NCI-H1092 treated with DMSO at 0.1 percent for 48 hours (cell line): ENCODE measurements at regions not wholly inside any gene's neighbourhood (a gene's known extent, or its start where the extent isn't known, plus 50 kb on each side); places are given as distances from the start of the nearest gene placed in this dataset.
A peak's percentile ranks its signal among the peaks of the same experiment; 100 is the strongest.

ENCODE experiments used
- DNase-seq: peaks from one replicate; lab custom pipeline; 2025; lab: John Stamatoyannopoulos, UW

DNA sequence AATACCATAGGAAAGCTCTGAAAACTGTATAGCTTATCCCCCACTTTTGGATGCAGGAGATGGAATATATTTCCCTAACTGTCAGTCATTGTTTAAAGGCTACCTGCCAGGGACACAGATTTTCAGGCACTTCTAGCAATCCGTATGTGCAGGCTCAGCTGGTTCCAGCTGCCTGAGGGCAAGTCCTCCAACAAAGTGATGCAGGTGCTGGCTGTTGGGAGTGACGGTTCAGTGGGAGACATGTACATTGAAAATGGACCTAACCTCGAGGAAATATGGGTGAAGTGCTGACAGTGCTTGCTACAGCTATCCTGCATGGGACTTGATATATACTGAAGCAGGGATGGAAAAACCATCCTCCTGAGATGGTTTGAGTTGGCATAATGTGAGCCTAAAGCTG lies 153.1 kb upstream of the GAP43 start:
- DNase-seq = peak; percentile 65

DNA sequence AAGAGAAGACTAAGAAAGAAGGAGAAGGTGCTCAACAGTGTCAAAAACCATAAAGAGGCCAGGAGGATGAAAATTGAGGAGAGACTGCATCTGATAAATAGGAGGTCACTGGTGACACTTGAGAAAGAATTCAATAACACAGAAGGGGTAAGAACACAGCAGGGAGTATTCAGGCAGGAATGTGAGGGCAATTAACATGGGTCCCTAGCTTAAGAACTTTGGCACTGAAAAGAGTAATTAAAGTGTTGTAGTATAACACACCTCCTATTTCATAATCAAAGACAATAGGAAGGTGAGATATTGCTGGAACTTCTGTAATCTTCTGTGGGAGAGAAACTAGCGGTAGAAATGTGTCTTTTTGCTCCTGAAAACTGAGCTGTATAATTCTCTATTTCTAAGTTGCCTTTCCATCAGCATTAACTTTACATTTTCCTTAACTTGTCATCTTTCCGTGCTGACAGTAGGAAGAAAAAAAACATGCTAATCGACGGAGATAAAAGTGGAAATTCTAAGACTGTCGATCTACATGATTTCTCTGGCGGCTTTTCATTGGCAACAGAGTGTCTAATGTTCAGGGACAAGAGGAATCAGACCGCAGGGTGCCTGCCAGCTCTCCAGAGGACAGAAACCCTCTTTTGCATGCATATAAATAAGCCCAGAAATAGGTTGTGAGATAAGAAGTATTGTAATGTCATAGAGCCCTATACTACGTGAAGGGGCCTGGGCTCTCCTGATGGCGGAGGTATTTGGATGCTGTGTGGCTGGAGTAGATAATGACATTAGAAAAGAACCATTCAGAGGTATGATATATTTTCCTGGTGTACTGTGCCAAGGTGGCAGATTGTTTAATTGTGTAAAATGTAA lies 147.9 kb upstream of the GAP43 start:
- DNase-seq = no peak

DNA sequence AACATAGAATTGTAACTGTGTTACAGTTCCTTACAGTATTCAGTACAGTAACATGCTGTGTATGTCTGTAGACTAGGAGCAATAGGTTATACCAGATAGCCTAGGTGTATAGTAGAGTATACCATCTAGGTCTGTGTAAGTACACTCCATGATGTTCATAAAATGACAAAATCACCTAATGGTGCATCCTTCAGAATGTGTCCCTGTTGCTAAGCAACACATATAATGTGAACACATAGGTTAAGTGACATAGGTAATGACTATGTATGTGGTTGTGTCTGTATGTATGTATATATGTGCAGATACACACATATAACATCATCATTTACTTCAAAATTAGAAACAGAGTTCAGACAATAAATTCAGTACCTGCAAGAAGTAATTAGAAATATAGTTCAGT lies 146.8 kb upstream of the GAP43 start:
- DNase-seq = no peak

GRCh38 chr3:115478359-115478758 lies 145.0 kb upstream of the GAP43 start:
- DNase-seq = no peak

GRCh38 chr3:115486880-115487279 lies 136.4 kb upstream of the GAP43 start:
- DNase-seq = no peak

GRCh38 chr3:115487968-115488367 lies 135.3 kb upstream of the GAP43 start:
- no peak for DNase-seq

GRCh38 chr3:115488409-115488808 lies 134.9 kb upstream of the GAP43 start:
- DNase-seq = no peak

GRCh38 chr3:115494826-115495225 lies 128.5 kb upstream of the GAP43 start:
- DNase-seq = no peak

DNA sequence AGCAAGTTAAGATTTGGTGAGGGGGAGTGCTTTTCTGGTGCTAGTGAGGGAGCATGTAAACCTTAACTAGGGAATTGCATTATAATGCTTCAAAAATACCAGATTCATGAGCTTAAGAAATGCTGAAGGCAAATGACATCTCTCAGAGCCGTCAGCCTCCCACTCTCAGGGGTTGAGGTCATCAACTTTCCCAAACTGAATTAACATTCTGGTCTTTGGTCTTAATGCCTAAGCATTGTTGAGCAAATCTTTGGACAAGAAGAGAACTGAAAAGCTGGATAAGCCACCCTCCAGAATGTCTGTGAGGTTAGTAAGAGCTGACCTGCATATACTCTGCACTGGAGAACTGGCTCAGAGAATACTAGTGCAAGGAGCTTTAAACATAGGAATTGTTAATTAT lies 124.9 kb upstream of the GAP43 start:
- no peak for DNase-seq

- DNase-seq = no peak
Measured at GRCh38 chr3:115498898-115499297, 124.4 kb upstream of the GAP43 start.

GRCh38 chr3:115499666-115500065 lies 123.6 kb upstream of the GAP43 start:
- no peak for DNase-seq

GRCh38 chr3:115500795-115501194 lies 122.5 kb upstream of the GAP43 start:
- no peak for DNase-seq

GRCh38 chr3:115502128-115502527 lies 121.2 kb upstream of the GAP43 start:
- no peak for DNase-seq

GRCh38 chr3:115503394-115503793 lies 119.9 kb upstream of the GAP43 start:
- DNase-seq = no peak

GRCh38 chr3:115508562-115508961 lies 114.7 kb upstream of the GAP43 start:
- no peak for DNase-seq

DNA sequence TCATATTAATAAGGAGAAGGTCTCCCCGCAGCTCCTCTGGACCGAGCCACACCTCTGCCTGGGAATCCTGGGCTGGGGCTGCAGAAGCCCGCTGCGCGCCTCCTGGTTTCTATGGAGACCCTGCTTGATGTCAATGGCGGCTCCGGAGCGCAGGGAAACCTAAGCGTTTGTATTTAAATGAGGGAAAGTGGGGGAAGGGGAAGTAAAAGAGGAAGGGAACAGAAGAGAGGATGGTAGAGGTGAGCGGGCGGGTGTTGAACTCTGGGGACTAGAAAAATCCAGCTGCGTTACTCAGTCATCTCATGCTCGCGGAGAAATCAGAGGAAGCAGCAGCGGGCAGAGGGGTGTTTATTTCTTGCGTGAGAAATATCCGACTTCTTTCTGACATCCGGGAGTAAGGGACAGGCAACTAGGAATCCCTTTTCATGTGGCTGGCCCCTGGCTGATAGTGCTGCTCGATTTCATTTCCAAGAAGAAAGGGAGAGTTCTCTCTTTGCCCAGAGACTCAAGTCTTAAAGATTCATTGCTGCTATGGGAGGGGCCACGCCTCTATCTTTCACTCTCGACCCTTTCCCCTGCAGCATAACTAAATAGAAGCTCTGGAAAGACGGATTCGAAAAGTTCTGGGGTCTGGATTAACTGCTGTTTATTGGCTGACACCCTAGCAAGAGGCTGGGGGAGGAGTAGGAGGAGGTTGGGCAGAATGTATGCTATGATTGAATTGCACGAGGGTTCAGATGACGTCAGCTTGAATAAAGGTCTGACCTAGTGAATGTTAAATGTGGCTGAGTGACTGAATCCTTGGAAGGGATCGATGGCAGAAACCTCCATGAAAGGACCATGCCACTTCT lies 110.5 kb upstream of the GAP43 start:
- peak; percentile 76 for DNase-seq

GRCh38 chr3:115513416-115513800 lies 109.9 kb upstream of the GAP43 start:
- DNase-seq = no peak

DNA sequence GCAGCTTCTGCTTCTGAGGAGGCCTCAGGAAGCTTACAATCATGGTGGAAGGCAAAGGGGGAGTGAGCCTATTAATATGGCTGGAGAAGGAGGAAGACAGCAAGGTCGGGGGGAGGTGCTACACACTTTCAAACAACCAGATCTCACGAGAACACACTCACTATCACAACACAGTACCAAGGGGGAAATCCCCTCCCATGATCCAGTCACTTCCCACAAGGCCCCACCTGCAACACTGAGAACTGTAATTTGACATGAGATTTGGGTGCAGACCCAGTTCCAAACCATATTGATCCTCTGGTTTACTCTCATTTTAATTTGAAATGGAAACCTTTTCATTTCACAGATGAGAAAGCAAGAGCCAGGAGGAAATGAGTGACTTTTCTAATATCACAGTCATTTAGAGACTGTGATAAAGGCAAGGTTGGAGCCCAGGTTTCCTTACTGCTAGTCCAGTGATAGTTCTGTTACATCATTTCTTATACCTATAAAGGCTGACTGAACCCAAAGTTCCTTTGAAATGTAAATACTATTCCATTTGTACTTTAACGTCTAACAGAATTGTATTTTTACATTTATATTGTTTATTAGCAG lies 105.8 kb upstream of the GAP43 start:
- DNase-seq = no peak

GRCh38 chr3:115518100-115518852 lies 105.0 kb upstream of the GAP43 start:
- no peak for DNase-seq

DNA sequence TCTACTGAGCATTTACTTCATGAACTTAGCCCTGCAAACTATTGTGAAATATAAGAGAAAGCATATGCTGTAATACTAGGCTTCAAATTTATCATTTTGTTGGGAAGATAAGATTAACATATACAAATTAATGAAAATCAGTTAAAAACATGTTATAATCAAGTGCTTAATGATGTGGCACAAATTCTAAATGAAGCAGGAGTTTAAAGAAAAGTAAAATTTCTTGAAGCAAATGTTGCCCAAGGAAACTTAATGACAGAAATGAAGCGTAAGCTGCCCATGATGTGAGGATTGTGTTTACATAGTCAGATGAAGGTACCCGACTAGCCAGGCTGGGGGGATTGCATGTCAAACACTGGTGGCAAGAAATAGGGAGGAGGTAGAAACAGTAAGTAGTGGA lies 103.1 kb upstream of the GAP43 start:
- no peak for DNase-seq

DNA sequence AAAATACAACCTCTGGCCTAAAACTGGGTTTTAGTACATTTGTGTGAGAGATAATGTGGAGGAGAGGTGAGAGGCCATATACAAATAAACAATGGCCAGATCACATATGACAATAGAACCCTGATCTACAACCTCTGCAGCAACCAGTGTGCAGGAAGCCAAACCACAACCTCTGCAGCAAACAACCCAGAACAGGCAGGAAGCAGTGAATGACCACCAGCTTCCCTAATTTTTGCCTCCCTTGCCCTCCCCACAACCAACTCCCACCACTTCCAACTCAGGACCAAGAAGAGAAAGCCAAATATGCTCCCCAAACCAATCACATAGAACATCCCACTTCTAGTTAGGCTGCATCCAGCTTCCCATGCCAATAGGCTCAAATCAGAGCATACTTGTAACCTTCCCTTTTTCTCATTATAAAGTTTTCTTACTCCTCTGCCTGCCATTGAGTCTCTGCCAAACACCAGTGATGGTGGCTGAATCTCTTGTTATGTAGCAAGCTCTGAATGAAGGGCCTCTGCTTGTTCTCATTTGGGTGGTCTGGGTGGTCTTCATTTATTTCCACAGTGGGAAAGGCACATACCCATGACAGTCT lies 102.6 kb upstream of the GAP43 start:
- no peak for DNase-seq

GRCh38 chr3:115523458-115523857 lies 99.9 kb upstream of the GAP43 start:
- no peak for DNase-seq
